Naive thymus-derived CD4-positive, alpha-beta T cell (primary cell): ENCODE measurements at regions not wholly inside any gene's neighbourhood (a gene's known extent, or its start where the extent isn't known, plus 50 kb on each side); places are given as distances from the start of the nearest gene placed in this dataset.
"Not testable (repeated sequence)": the region's sequence is repeated elsewhere in the genome, so short reads cannot be mapped to it uniquely, and the experiment has no call there.

Source experiments
- ATAC-seq: fragments of 150-1000 bp; cut with Tn5 transposase; 2 replicates; pipeline ENCODE4 v1.10.0; 2021; ENCODE audit warnings: mild to moderate bottlenecking, moderate library complexity
- CTCF ChIA-PET: fragments of 350-600 bp; sonication (Branson Sonifier 250); formaldehyde crosslinking; loops from one replicate; lab custom pipeline; 2021; ENCODE audit warnings: antibody characterized with exemption; lab: Charles Lee
- POLR2A ChIA-PET: fragments of 350-600 bp; sonication (Branson Sonifier 250); formaldehyde crosslinking; loops from one replicate; lab custom pipeline; 2021; ENCODE audit warnings: antibody characterized with exemption, inconsistent platforms; lab: Charles Lee
- DNase-seq, 9 donors: peaks; one replicate each; pipeline versions ENCODE4 v3.0.0 to v3.0.0-alpha.2; 2020 to 2022; ENCODE audit warnings: mixed read lengths in 1 of 9
- H3K27ac ChIP-seq: one replicate; pipeline ENCODE4 v1.7.0; 2013; ENCODE audit warnings: mild to moderate bottlenecking, low read depth, low read length, moderate library complexity
- H3K27me3 ChIP-seq, 2 donors: one replicate each; pipeline ENCODE4 v1.7.0; 2013; ENCODE audit warnings: low read length in 2 of 2, mild to moderate bottlenecking in 2 of 2, moderate library complexity in 2 of 2; ENCODE audit not compliant: control insufficient read depth in 2 of 2, insufficient read depth in 2 of 2
- H3K36me3 ChIP-seq, 3 experiments: 1 replicate in 2 of 3; 2 replicates in 1 of 3; pipeline ENCODE4 v1.7.0; 2013; ENCODE audit warnings: low read length in 3 of 3, mild to moderate bottlenecking in 3 of 3, moderate library complexity in 1 of 3; ENCODE audit not compliant: insufficient read depth in 3 of 3, control insufficient read depth in 2 of 3
- H3K4me1 ChIP-seq, 2 donors: one replicate each; pipeline ENCODE4 v1.7.0; 2013; ENCODE audit warnings: low read length in 2 of 2, mild to moderate bottlenecking in 2 of 2, moderate library complexity in 1 of 2; ENCODE audit not compliant: control insufficient read depth in 2 of 2, insufficient read depth in 2 of 2
- H3K4me3 ChIP-seq: 2 replicates; pipeline ENCODE4 v1.7.0; 2013; ENCODE audit warnings: mild to moderate bottlenecking, low read length
- H3K9me3 ChIP-seq, 3 experiments: 1 replicate in 2 of 3; 2 replicates in 1 of 3; pipeline ENCODE4 v1.7.0; 2013; ENCODE audit warnings: low read length in 3 of 3; ENCODE audit not compliant: control insufficient read depth in 2 of 3
- H3K27ac Mint-ChIP-seq, 9 donors: one replicate each; pipeline ENCODE4 v1.8.0; 2020 to 2022; ENCODE audit warnings: mixed read lengths in 9 of 9, mild to moderate bottlenecking in 8 of 9, moderate library complexity in 5 of 9, inconsistent platforms in 2 of 9
- H3K27me3 Mint-ChIP-seq, 5 donors: one replicate each; pipeline ENCODE4 v1.8.0; 2021 to 2022; ENCODE audit warnings: mixed read lengths in 5 of 5, mild to moderate bottlenecking in 1 of 5
- H3K36me3 Mint-ChIP-seq, 5 donors: one replicate each; pipeline ENCODE4 v1.8.0; 2020 to 2022; ENCODE audit warnings: mixed read lengths in 5 of 5, mild to moderate bottlenecking in 3 of 5, inconsistent platforms in 1 of 5
- H3K4me1 Mint-ChIP-seq, 7 donors: one replicate each; pipeline ENCODE4 v1.8.0; 2020 to 2022; ENCODE audit warnings: mixed read lengths in 7 of 7, mild to moderate bottlenecking in 3 of 7, inconsistent platforms in 1 of 7
- H3K4me3 Mint-ChIP-seq, 10 donors: one replicate each; pipeline ENCODE4 v1.8.0; 2020 to 2022; ENCODE audit warnings: mild to moderate bottlenecking in 10 of 10, mixed read lengths in 10 of 10, moderate library complexity in 6 of 10, inconsistent platforms in 2 of 10
- H3K9me3 Mint-ChIP-seq, 11 donors: one replicate each; pipeline ENCODE4 v1.8.0; 2020 to 2022; ENCODE audit warnings: mixed read lengths in 11 of 11, mild to moderate bottlenecking in 4 of 11, inconsistent platforms in 1 of 11, moderate library complexity in 1 of 11
- intact Hi-C, 2 donors: fragments of 100-400 bp; cut with micrococcal nuclease; formaldehyde crosslinking; loops; one replicate each; pipeline ENCODE4 v1.15.1; 2023

DNA sequence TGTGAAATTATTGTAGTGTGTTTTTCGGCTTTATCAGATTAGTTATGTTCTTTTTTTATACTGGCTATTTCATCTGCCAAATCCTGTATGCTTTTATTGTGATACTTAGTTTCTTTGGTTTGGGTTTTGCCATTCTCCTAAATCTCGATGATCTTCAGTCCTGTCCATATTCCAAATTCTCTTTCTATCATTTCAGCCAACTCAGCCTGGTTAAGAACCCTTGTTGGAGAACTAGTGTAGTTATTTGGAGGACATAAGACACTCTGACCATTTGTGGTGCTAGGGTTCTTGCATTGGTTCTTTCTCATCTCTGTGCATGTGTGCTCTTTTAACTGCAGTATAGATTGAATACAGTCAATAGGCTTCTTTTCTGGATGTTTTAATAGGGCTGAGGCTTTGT is 187.0 kb upstream of the CCNH start:
- Histone ChIP-seq H3K36me3 (no peaks in the 10 kb centered on the region), H3K9me3 (no peaks in the 10 kb centered on the region), H3K4me3 (no peak overlapping the region), H3K27me3 (no peaks in the 10 kb centered on the region), H3K27ac (no peak overlapping the region), H3K4me1 (no peaks in the 10 kb centered on the region)
- ChIA-PET CTCF (no interaction called here), POLR2A (no interaction called here)
- Mint-ChIP-seq H3K4me1 (no peaks in the 10 kb centered on the region), H3K4me3 (no peak overlapping the region), H3K9me3 (peaks cover 0 to 25% (median 13%) of the 10 kb centered on the region in 11 donors), H3K36me3 (no peaks in the 10 kb centered on the region), H3K27me3 (peaks cover 0 to 5% (median 1%) of the 10 kb centered on the region in 5 donors), H3K27ac (no peak overlapping the region)
- intact Hi-C loops = no loop called here
- no peak for DNase-seq
- ATAC-seq = no peak

DNA sequence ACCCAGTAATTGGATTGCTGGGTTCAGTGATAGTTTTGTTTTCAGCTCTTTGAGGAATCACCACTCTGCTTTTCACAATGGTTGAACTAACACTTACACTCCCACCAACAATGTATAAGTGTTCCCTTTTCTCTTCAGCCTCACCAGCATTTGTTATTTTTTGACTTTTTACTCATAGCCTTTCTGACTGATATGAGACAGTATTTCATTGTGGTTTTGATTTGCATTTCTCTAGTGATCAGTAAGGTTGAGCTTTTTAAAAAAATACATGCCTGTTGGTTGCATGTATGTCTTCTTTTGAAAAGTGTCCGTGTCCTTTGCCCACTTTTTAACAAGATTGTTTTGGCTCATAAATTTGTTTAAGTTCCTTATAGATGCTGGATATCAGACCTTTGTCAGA is 185.7 kb upstream of the CCNH start:
- intact Hi-C loops = no loop called here
- Histone ChIP-seq H3K4me3 (no peak overlapping the region), H3K36me3 (no peaks in the 10 kb centered on the region), H3K27me3 (no peaks in the 10 kb centered on the region), H3K27ac (no peak overlapping the region), H3K9me3 (no peaks in the 10 kb centered on the region), H3K4me1 (no peaks in the 10 kb centered on the region)
- DNase-seq = no peak
- Mint-ChIP-seq H3K36me3 (no peaks in the 10 kb centered on the region), H3K4me1 (no peaks in the 10 kb centered on the region), H3K4me3 (no peak overlapping the region), H3K9me3 (peaks cover 0 to 16% (median 8%) of the 10 kb centered on the region in 11 donors), H3K27ac (no peak overlapping the region), H3K27me3 (peaks cover 0 to 5% (median 0%) of the 10 kb centered on the region in 5 donors)
- no peak for ATAC-seq
- POLR2A ChIA-PET = no interaction called here
- CTCF ChIA-PET = no interaction called here

DNA sequence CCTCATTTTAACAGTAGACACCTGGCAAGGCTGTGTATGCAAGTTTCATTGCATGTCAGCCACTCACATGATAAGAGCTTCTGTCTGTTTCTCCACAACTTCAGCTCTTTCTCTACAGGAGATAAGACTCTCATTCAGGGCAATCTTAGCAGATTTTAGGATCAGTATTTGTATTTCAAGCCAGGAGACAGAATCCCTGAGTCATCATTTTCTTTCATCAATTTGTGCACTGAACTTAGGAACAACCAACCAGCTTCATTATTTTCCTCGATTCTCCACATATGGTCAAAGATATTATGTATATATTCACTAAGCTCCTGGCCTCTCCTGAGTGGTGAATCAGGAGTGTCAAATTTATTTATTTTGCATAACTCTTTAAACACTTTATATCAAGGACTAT is 181.8 kb upstream of the CCNH start:
- H3K4me3 ChIP-seq = no peak overlapping the region
- ChIA-PET POLR2A (no interaction called here), CTCF (no interaction called here)
- no peak overlapping the region for H3K27ac ChIP-seq
- no peaks in the 10 kb centered on the region for H3K4me1 Mint-ChIP-seq
- no peaks in the 10 kb centered on the region for H3K27me3 ChIP-seq
- no peak overlapping the region for H3K27ac Mint-ChIP-seq
- peaks cover 0 to 8% (median 5%) of the 10 kb centered on the region in 11 donors for H3K9me3 Mint-ChIP-seq
- no peak for DNase-seq
- H3K4me3 Mint-ChIP-seq = no peak overlapping the region
- H3K36me3 Mint-ChIP-seq = no peaks in the 10 kb centered on the region
- H3K9me3 ChIP-seq = no peaks in the 10 kb centered on the region
- no peak for ATAC-seq
- H3K27me3 Mint-ChIP-seq = peaks cover 0 to 6% (median 0%) of the 10 kb centered on the region in 5 donors
- no peaks in the 10 kb centered on the region for H3K4me1 ChIP-seq
- H3K36me3 ChIP-seq = no peaks in the 10 kb centered on the region
- intact Hi-C loops = no loop called here

DNA sequence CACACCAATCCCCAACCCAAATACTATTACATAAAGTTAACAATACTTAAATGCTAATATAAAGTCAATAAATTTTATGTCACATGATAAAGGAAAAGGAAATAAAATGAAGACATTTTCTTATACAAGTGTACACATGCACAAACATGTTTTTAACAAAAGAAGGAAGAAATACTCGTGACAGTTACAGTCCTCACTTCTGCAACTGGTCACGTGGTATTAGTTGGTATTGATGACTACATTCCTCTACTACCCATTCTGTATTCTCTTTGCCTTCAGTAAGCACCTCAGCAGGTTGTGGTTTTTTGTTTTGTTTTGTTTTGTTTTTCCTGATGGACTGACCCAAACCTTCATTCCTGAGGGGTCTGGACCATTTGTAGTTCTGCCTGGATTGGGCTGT is 176.9 kb upstream of the CCNH start:
- H3K27me3 Mint-ChIP-seq = peaks cover 0 to 6% (median 0%) of the 10 kb centered on the region in 5 donors
- peaks cover 0 to 8% (median 0%) of the 10 kb centered on the region in 11 donors for H3K9me3 Mint-ChIP-seq
- H3K36me3 Mint-ChIP-seq = no peaks in the 10 kb centered on the region
- CTCF ChIA-PET = no interaction called here
- Histone ChIP-seq H3K4me1 (no peaks in the 10 kb centered on the region), H3K4me3 (no peak overlapping the region), H3K36me3 (no peaks in the 10 kb centered on the region), H3K27ac (no peak overlapping the region), H3K9me3 (no peaks in the 10 kb centered on the region), H3K27me3 (no peaks in the 10 kb centered on the region)
- intact Hi-C loops = no loop called here
- ATAC-seq (no peak), DNase-seq (no peak)
- POLR2A ChIA-PET = no interaction called here
- no peaks in the 10 kb centered on the region for H3K4me1 Mint-ChIP-seq
- no peak overlapping the region for H3K4me3 Mint-ChIP-seq
- no peak overlapping the region for H3K27ac Mint-ChIP-seq

DNA sequence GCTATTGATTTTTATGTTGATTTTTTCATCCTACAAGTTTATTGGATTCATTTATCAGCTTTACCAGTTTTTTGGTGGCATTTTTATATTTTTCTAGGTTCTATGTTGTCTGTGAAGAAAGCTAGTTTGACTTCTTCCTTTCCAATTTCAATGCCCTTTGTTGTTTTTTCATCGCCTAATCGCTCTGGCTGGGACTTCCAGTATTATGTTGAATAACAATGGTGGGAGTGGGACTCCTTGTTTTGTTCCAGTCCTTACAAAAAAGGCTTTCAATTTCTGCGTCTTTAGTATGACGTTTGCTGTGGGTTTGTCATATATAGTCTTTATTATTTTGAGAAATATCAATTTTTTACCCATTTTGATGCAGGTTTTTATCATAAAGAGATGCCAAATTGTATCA is 175.6 kb upstream of the CCNH start:
- Histone ChIP-seq H3K27ac (no peak overlapping the region), H3K9me3 (no peaks in the 10 kb centered on the region), H3K27me3 (no peaks in the 10 kb centered on the region), H3K4me3 (no peak overlapping the region), H3K36me3 (no peaks in the 10 kb centered on the region), H3K4me1 (no peaks in the 10 kb centered on the region)
- ATAC-seq (no peak), DNase-seq (no peak)
- H3K36me3 Mint-ChIP-seq = no peaks in the 10 kb centered on the region
- ChIA-PET CTCF (interaction anchor here (0.6 kb wide), 1 partner anchor 11 kb away, joined by 3 read pairs; no protein-coding TSS in a partner anchor), POLR2A (no interaction called here)
- H3K9me3 Mint-ChIP-seq = peaks cover 0 to 8% (median 2%) of the 10 kb centered on the region in 11 donors
- H3K4me3 Mint-ChIP-seq = no peak overlapping the region
- H3K4me1 Mint-ChIP-seq = no peaks in the 10 kb centered on the region
- no peak overlapping the region for H3K27ac Mint-ChIP-seq
- peaks cover 0 to 6% (median 0%) of the 10 kb centered on the region in 5 donors for H3K27me3 Mint-ChIP-seq
- intact Hi-C loops = no loop called here

DNA sequence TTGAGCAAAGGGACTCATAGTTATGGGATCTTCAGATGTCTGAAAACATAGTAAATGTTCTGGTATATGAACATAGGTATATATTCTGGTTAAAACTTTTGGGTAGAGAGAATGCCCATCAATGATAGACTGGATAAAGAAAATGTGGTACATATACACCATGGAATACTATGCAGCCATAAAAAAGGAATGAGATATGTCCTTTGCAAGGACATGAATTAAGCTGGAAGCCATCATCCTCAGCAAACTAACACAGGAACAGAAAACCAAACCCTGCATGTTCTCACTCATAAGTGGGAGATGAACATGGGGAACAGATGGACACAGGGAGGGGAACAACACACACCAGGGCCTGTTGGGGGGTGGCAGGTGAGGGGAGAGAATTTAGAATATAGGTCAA is 171.0 kb upstream of the CCNH start:
- H3K27me3 ChIP-seq, H3K9me3 ChIP-seq, H3K27me3 Mint-ChIP-seq, H3K36me3 Mint-ChIP-seq, H3K4me3 Mint-ChIP-seq, H3K4me3 ChIP-seq, DNase-seq, ATAC-seq, CTCF ChIA-PET, H3K36me3 ChIP-seq, POLR2A ChIA-PET, H3K27ac ChIP-seq, H3K9me3 Mint-ChIP-seq, H3K27ac Mint-ChIP-seq, H3K4me1 ChIP-seq, H3K4me1 Mint-ChIP-seq, intact Hi-C loops: not testable (repeated sequence)

DNA sequence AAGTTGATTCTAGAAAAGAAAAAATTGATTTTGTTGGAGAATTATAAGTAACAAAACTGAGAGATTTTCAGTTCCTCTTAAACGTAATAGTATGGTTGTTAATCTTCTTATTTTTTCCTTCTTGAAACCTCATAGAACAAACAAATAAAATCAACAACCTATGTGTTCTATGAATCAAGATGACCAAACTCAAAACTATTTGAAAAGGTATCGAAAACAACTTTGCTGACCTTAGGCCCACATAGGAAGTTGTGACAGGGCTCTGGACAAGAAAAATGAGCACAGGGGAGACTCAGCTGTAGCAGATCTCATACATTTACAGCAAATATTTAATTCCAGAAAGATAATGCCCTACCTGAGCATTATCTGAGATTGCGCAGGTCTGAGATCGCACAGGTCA is 169.4 kb upstream of the CCNH start:
- CTCF ChIA-PET = no interaction called here
- Histone ChIP-seq H3K4me1 (no peaks in the 10 kb centered on the region), H3K27me3 (no peaks in the 10 kb centered on the region), H3K27ac (no peak overlapping the region), H3K4me3 (no peak overlapping the region), H3K36me3 (no peaks in the 10 kb centered on the region), H3K9me3 (no peaks in the 10 kb centered on the region)
- Mint-ChIP-seq H3K4me3 (no peak overlapping the region), H3K27ac (no peak overlapping the region), H3K9me3 (peaks cover 0 to 7% (median 2%) of the 10 kb centered on the region in 11 donors), H3K4me1 (no peaks in the 10 kb centered on the region), H3K27me3 (peaks cover 0 to 5% (median 0%) of the 10 kb centered on the region in 5 donors), H3K36me3 (no peaks in the 10 kb centered on the region)
- POLR2A ChIA-PET = no interaction called here
- intact Hi-C loops = no loop called here
- no peak for ATAC-seq
- no peak for DNase-seq
